ENCODE measurements at regions not wholly inside any gene's neighbourhood (a gene's known extent, or its start where the extent isn't known, plus 50 kb on each side); places are given as distances from the start of the nearest gene placed in this dataset.

- Histone ChIP-seq H3K9me2 (replicated peaks; ENCODE audit: insufficient read depth, low read length) (no peaks in the 10 kb centered on the region), H3K27ac (ENCODE audit: low read length) (no peak overlapping the region), H3K36me3 (replicated peaks; ENCODE audit: insufficient read depth, low read length) (no peaks in the 10 kb centered on the region), H3K4me3 (ENCODE audit: low read length) (no peak overlapping the region), H2AFZ (ENCODE audit: low read length) (no peak overlapping the region), H3K27me3 (replicated peaks; ENCODE audit: insufficient read depth, low read length) (no peaks in the 10 kb centered on the region), H4K20me1 (ENCODE audit: insufficient read depth, low read length) (no peaks in the 10 kb centered on the region), H3K9ac (ENCODE audit: low read length) (no peak overlapping the region), H3F3A (ENCODE audit: insufficient read depth, low read length) (no peaks in the 10 kb centered on the region), H3K79me2 (ENCODE audit: low read length) (no peaks in the 10 kb centered on the region), H3K4me1 (ENCODE audit: low read length) (no peaks in the 10 kb centered on the region), H3K9me3 (replicated peaks; ENCODE audit: insufficient read depth, low read length) (no peaks in the 10 kb centered on the region), H3K4me2 (ENCODE audit: low read depth, low read length) (no peak overlapping the region)
- TF ChIP-seq EZH2 (optimal IDR thresholded peaks at IDR 0.05; ENCODE audit: low read depth, low read length) (no peak), CTCF (IDR thresholded peaks at IDR 0.05; ENCODE audit: low read length) (no peak), EZH2phosphoT487 (IDR thresholded peaks at IDR 0.05; ENCODE audit: low read length) (no peak)
- DNase-seq: no peak
These were observed 370.8 kb downstream of the TLE1 start for GRCh38 chr9:81318571-81318970.

GRCh38 chr9:81317939-81318338, 371.4 kb downstream of the TLE1 start:
- no peaks in the 10 kb centered on the region for H4K20me1 ChIP-seq (ENCODE audit: insufficient read depth, low read length)
- no peak for DNase-seq
- no peaks in the 10 kb centered on the region for H3K79me2 ChIP-seq (ENCODE audit: low read length)
- H3K36me3 ChIP-seq (replicated peaks; ENCODE audit: insufficient read depth, low read length): no peaks in the 10 kb centered on the region
- no peaks in the 10 kb centered on the region for H3K9me2 ChIP-seq (replicated peaks; ENCODE audit: insufficient read depth, low read length)
- no peak overlapping the region for H2AFZ ChIP-seq (ENCODE audit: low read length)
- no peak overlapping the region for H3K4me2 ChIP-seq (ENCODE audit: low read depth, low read length)
- H3K4me3 ChIP-seq (ENCODE audit: low read length): no peak overlapping the region
- H3F3A ChIP-seq (ENCODE audit: insufficient read depth, low read length): no peaks in the 10 kb centered on the region
- no peak overlapping the region for H3K9ac ChIP-seq (ENCODE audit: low read length)
- H3K4me1 ChIP-seq (ENCODE audit: low read length): no peaks in the 10 kb centered on the region
- no peaks in the 10 kb centered on the region for H3K27me3 ChIP-seq (replicated peaks; ENCODE audit: insufficient read depth, low read length)
- no peaks in the 10 kb centered on the region for H3K9me3 ChIP-seq (replicated peaks; ENCODE audit: insufficient read depth, low read length)
- no peak overlapping the region for H3K27ac ChIP-seq (ENCODE audit: low read length)
- TF ChIP-seq EZH2 (optimal IDR thresholded peaks at IDR 0.05; ENCODE audit: low read depth, low read length): no peak
- no peak for TF ChIP-seq CTCF (IDR thresholded peaks at IDR 0.05; ENCODE audit: low read length)
- no peak for TF ChIP-seq EZH2phosphoT487 (IDR thresholded peaks at IDR 0.05; ENCODE audit: low read length)

GRCh38 chr9:81317223-81317622, 372.1 kb downstream of the TLE1 start:
- no peaks in the 10 kb centered on the region for H4K20me1 ChIP-seq (ENCODE audit: insufficient read depth, low read length)
- no peak overlapping the region for H3K9ac ChIP-seq (ENCODE audit: low read length)
- H3K9me2 ChIP-seq (replicated peaks; ENCODE audit: insufficient read depth, low read length): no peaks in the 10 kb centered on the region
- H3K27me3 ChIP-seq (replicated peaks; ENCODE audit: insufficient read depth, low read length): no peaks in the 10 kb centered on the region
- no peaks in the 10 kb centered on the region for H3K36me3 ChIP-seq (replicated peaks; ENCODE audit: insufficient read depth, low read length)
- no peaks in the 10 kb centered on the region for H3K79me2 ChIP-seq (ENCODE audit: low read length)
- no peak overlapping the region for H2AFZ ChIP-seq (ENCODE audit: low read length)
- H3K27ac ChIP-seq (ENCODE audit: low read length): no peak overlapping the region
- H3F3A ChIP-seq (ENCODE audit: insufficient read depth, low read length): no peaks in the 10 kb centered on the region
- H3K9me3 ChIP-seq (replicated peaks; ENCODE audit: insufficient read depth, low read length): no peaks in the 10 kb centered on the region
- no peak for DNase-seq
- no peaks in the 10 kb centered on the region for H3K4me1 ChIP-seq (ENCODE audit: low read length)
- no peak overlapping the region for H3K4me2 ChIP-seq (ENCODE audit: low read depth, low read length)
- TF ChIP-seq CTCF (IDR thresholded peaks at IDR 0.05; ENCODE audit: low read length) (no peak), EZH2phosphoT487 (IDR thresholded peaks at IDR 0.05; ENCODE audit: low read length) (no peak), EZH2 (optimal IDR thresholded peaks at IDR 0.05; ENCODE audit: low read depth, low read length) (no peak)
- no peak overlapping the region for H3K4me3 ChIP-seq (ENCODE audit: low read length)
